HEK293 (cell line): ENCODE measurements at regions not wholly inside any gene's neighbourhood (a gene's known extent, or its start where the extent isn't known, plus 50 kb on each side); places are given as distances from the start of the nearest gene placed in this dataset.
A peak's percentile ranks its signal among the peaks of the same experiment; 100 is the strongest.

Experiments used
- CTCF ChIA-PET: fragments of 350-600 bp; formaldehyde crosslinking; extraction: SDS; loops from one replicate; lab custom pipeline; 2021; ENCODE audit warnings: antibody characterized with exemption; lab: Yijun Ruan, JAX
- POLR2A ChIA-PET: fragments of 300-600 bp; formaldehyde crosslinking; extraction: SDS; loops from one replicate; lab custom pipeline; 2020; ENCODE audit warnings: antibody characterized with exemption, inconsistent platforms; lab: Yijun Ruan, JAX
- H3K27ac ChIP-seq: fragments of 200-500 bp; sonication (Bioruptor generic); 2 replicates; pipeline ENCODE4 v1.5.1; 2014; ENCODE audit warnings: low read depth, low read length, control low read depth, inconsistent platforms; ENCODE audit errors: extremely low read depth
- H3K36me3 ChIP-seq, 2 experiments: fragments of 200-500 bp in 1 of 2; sonication (Bioruptor generic) in 1 of 2; 1 replicate in 1 of 2; 2 replicates in 1 of 2; pipeline ENCODE4 v1.5.1; 2014 to 2017; ENCODE audit warnings: inconsistent platforms in 2 of 2, low read length in 2 of 2; ENCODE audit not compliant: control insufficient read depth in 2 of 2, insufficient read depth in 1 of 2
- H3K4me1 ChIP-seq: fragments of 200-500 bp; sonication (Bioruptor generic); 2 replicates; pipeline ENCODE4 v1.5.1; 2014; ENCODE audit warnings: mild to moderate bottlenecking, low read length, inconsistent platforms; ENCODE audit not compliant: control insufficient read depth, insufficient read depth
- H3K4me3 ChIP-seq: 2 replicates; pipeline ENCODE4 v1.5.1; 2011; ENCODE audit warnings: low read depth, mild to moderate bottlenecking, control low read depth, low read length, moderate library complexity
- H3K9me3 ChIP-seq: fragments of 200-500 bp; sonication (Bioruptor generic); 2 replicates; pipeline ENCODE4 v1.5.1; 2014; ENCODE audit warnings: low read depth, low read length, inconsistent platforms; ENCODE audit not compliant: control insufficient read depth, insufficient read depth
- EGR2 ChIP-seq: fragments of 450-650 bp; formaldehyde crosslinking; IDR thresholded peaks from 2 replicates; pipeline ENCODE4 v1.5.1; 2016; ENCODE audit warnings: low read depth, missing biosample characterization, missing genetic modification characterization
- FEZF1 ChIP-seq: fragments of 450-650 bp; formaldehyde crosslinking; IDR thresholded peaks from 2 replicates; pipeline ENCODE4 v1.5.1; 2016; ENCODE audit warnings: missing biosample characterization, missing genetic modification characterization
- GLI4 ChIP-seq: fragments of 450-650 bp; formaldehyde crosslinking; IDR thresholded peaks from 2 replicates; pipeline ENCODE4 v1.5.1; 2016; ENCODE audit warnings: missing biosample characterization, missing genetic modification characterization
- OSR2 ChIP-seq: fragments of 450-650 bp; formaldehyde crosslinking; IDR thresholded peaks from 2 replicates; pipeline ENCODE4 v1.5.1; 2016; ENCODE audit warnings: missing biosample characterization, missing genetic modification characterization
- SETDB1 ChIP-seq: IDR thresholded peaks from one replicate; pipeline ENCODE4 v1.6.1; 2017; ENCODE audit warnings: mild to moderate bottlenecking, low read length, moderate library complexity, mixed read lengths; ENCODE audit not compliant: insufficient read length
- SP3 ChIP-seq: fragments of 450-650 bp; formaldehyde crosslinking; IDR thresholded peaks from 2 replicates; pipeline ENCODE4 v1.5.1; 2016; ENCODE audit warnings: missing biosample characterization, missing genetic modification characterization
- ZBTB17 ChIP-seq: fragments of 450-650 bp; formaldehyde crosslinking; IDR thresholded peaks from 2 replicates; pipeline ENCODE4 v1.5.1; 2016; ENCODE audit warnings: missing biosample characterization, missing genetic modification characterization
- ZFHX2 ChIP-seq: fragments of 450-650 bp; formaldehyde crosslinking; conservative IDR thresholded peaks from 2 replicates; pipeline ENCODE4 v1.5.1; 2016; ENCODE audit warnings: missing biosample characterization, missing genetic modification characterization
- ZIC2 ChIP-seq: fragments of 450-650 bp; formaldehyde crosslinking; IDR thresholded peaks from 2 replicates; pipeline ENCODE4 v1.5.1; 2016; ENCODE audit warnings: missing biosample characterization, missing genetic modification characterization
- ZNF132 ChIP-seq: fragments of 450-650 bp; formaldehyde crosslinking; IDR thresholded peaks from 2 replicates; pipeline ENCODE4 v1.5.1; 2017; ENCODE audit warnings: missing biosample characterization, missing genetic modification characterization, borderline replicate concordance
- ZNF174 ChIP-seq: fragments of 450-650 bp; formaldehyde crosslinking; IDR thresholded peaks from 2 replicates; pipeline ENCODE4 v1.5.0; 2017; ENCODE audit warnings: missing biosample characterization, mild to moderate bottlenecking, missing genetic modification characterization
- ZNF324 ChIP-seq: fragments of 450-650 bp; formaldehyde crosslinking; IDR thresholded peaks from 2 replicates; pipeline ENCODE4 v1.5.1; 2016; ENCODE audit warnings: missing biosample characterization, missing genetic modification characterization
- ZNF426 ChIP-seq: fragments of 450-650 bp; formaldehyde crosslinking; IDR thresholded peaks from 2 replicates; pipeline ENCODE4 v1.5.1; 2017; ENCODE audit warnings: missing biosample characterization, missing genetic modification characterization, mild to moderate bottlenecking, inconsistent platforms, moderate library complexity
- ZNF530 ChIP-seq: fragments of 450-650 bp; formaldehyde crosslinking; IDR thresholded peaks from 2 replicates; pipeline ENCODE4 v1.5.1; 2016; ENCODE audit warnings: low read depth, missing biosample characterization, missing genetic modification characterization
- ZNF544 ChIP-seq: fragments of 450-650 bp; formaldehyde crosslinking; IDR thresholded peaks from 2 replicates; pipeline ENCODE4 v1.5.0; 2017; ENCODE audit warnings: missing biosample characterization, missing genetic modification characterization
- ZNF548 ChIP-seq: fragments of 450-650 bp; formaldehyde crosslinking; IDR thresholded peaks from 2 replicates; pipeline ENCODE4 v1.5.1; 2016; ENCODE audit warnings: missing biosample characterization, missing genetic modification characterization
- ZNF558 ChIP-seq: fragments of 450-650 bp; formaldehyde crosslinking; IDR thresholded peaks from 2 replicates; pipeline ENCODE4 v1.5.1; 2016; ENCODE audit warnings: missing biosample characterization, missing genetic modification characterization
- ZNF571 ChIP-seq: fragments of 450-650 bp; formaldehyde crosslinking; IDR thresholded peaks from 2 replicates; pipeline ENCODE4 v1.5.0; 2017; ENCODE audit warnings: missing biosample characterization, missing genetic modification characterization
- ZNF596 ChIP-seq: fragments of 450-650 bp; IDR thresholded peaks from 2 replicates; pipeline ENCODE4 v1.5.0; 2018; ENCODE audit warnings: missing biosample characterization, mild to moderate bottlenecking, missing genetic modification characterization, moderate library complexity
- ZNF600 ChIP-seq: fragments of 450-650 bp; formaldehyde crosslinking; IDR thresholded peaks from 2 replicates; pipeline ENCODE4 v1.5.1; 2016; ENCODE audit warnings: missing biosample characterization, missing genetic modification characterization
- ZNF654 ChIP-seq: fragments of 450-650 bp; formaldehyde crosslinking; IDR thresholded peaks from 2 replicates; pipeline ENCODE4 v1.5.1; 2016; ENCODE audit warnings: low read depth, missing biosample characterization, missing genetic modification characterization
- ZNF837 ChIP-seq: fragments of 450-650 bp; formaldehyde crosslinking; IDR thresholded peaks from 2 replicates; pipeline ENCODE4 v1.5.1; 2016; ENCODE audit warnings: missing biosample characterization, missing genetic modification characterization
- TF ChIP-seq, protein P1 (sequence below): fragments of 450-650 bp; formaldehyde crosslinking; IDR thresholded peaks from 2 replicates; pipeline ENCODE4 v1.5.1; 2016; ENCODE audit warnings: missing biosample characterization, missing genetic modification characterization
- TF ChIP-seq, protein P2 (sequence below): fragments of 450-650 bp; formaldehyde crosslinking; IDR thresholded peaks from 2 replicates; pipeline ENCODE4 v1.5.1; 2017; ENCODE audit warnings: missing biosample characterization, missing genetic modification characterization
- TF ChIP-seq, protein P3 (sequence below): fragments of 450-650 bp; formaldehyde crosslinking; IDR thresholded peaks from 2 replicates; pipeline ENCODE4 v1.5.1; 2017; ENCODE audit warnings: missing biosample characterization, missing genetic modification characterization
- TF ChIP-seq, protein P4 (sequence below): fragments of 450-650 bp; formaldehyde crosslinking; IDR thresholded peaks from 2 replicates; pipeline ENCODE4 v1.5.1; 2016; ENCODE audit warnings: missing biosample characterization, missing genetic modification characterization

DNA sequence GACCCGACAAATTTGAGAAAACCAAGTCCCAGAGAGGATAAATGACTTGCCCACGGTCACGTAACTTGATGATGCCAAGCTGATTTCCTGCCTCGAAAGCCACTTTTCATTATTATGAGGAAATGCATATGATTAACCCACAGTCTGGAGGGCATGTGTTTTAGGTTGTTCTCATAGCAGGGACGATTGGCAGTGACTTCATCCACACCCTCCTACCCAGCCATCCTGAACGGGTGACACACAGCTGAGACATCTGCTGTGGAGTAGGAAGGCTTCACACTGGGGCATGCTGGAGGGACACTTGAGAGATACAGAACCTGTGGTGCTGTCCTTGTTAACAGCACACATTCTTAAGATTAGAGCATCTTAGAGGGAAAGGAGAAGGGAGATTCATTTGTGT is 65.4 kb upstream of the WDFY2 start:
- no peak overlapping the region for H3K4me3 ChIP-seq
- no peaks in the 10 kb centered on the region for H3K36me3 ChIP-seq
- POLR2A ChIA-PET: no interaction called here
- no peaks in the 10 kb centered on the region for H3K4me1 ChIP-seq
- TF ChIP-seq SP3: no peak
- TF ChIP-seq ZIC2 (tag by site-specific recombination): peak; percentile 58; the same call in 1 of the 2 replicates
- TF ChIP-seq, protein P1, sequence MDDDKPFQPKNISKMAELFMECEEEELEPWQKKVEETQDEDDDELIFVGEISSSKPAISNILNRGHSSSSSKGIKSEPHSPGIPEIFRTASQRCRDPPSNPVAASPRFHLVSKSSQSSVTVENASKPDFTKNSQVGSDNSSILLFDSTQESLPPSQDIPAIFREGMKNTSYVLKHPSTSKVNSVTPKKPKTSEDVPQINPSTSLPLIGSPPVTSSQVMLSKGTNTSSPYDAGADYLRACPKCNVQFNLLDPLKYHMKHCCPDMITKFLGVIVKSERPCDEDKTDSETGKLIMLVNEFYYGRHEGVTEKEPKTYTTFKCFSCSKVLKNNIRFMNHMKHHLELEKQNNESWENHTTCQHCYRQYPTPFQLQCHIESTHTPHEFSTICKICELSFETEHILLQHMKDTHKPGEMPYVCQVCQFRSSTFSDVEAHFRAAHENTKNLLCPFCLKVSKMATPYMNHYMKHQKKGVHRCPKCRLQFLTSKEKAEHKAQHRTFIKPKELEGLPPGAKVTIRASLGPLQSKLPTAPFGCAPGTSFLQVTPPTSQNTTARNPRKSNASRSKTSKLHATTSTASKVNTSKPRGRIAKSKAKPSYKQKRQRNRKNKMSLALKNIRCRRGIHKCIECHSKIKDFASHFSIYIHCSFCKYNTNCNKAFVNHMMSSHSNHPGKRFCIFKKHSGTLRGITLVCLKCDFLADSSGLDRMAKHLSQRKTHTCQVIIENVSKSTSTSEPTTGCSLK: no peak
- TF ChIP-seq, all 188 proteins: peak for 1
- Histone ChIP-seq H3K9me3 (no peaks in the 10 kb centered on the region), H3K27ac (no peak overlapping the region)
- CTCF ChIA-PET: interaction anchor here (0.7 kb wide), 1 partner anchor 98 kb away, joined by 3 read pairs; no protein-coding TSS in a partner anchor

DNA sequence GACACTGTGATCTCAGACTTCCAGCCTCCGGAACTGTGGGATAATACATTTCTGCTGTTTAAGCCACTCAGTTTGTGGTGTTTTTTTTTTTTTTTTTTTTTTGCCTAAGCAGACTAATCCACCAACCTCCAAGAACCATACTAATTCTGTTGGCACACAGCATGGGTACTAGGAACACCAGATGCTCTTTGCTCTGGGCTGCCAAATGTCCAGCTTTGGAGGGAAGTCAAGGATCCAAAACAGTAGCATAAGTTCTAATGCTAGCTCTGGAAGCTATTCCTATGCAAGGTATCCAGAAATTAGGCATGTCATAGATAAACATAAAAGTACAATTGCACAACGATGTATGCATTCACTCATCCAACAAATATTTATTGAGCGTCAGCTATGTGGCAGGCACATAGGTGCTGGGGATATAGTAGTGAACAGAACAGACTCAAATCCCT is 64.5 kb upstream of the WDFY2 start:
- Histone ChIP-seq H3K4me3 (no peak overlapping the region), H3K27ac (no peak overlapping the region), H3K36me3 (no peaks in the 10 kb centered on the region), H3K4me1 (no peaks in the 10 kb centered on the region), H3K9me3 (no peaks in the 10 kb centered on the region)
- CTCF ChIA-PET: no interaction called here
- POLR2A ChIA-PET: no interaction called here
- TF ChIP-seq, protein P2, sequence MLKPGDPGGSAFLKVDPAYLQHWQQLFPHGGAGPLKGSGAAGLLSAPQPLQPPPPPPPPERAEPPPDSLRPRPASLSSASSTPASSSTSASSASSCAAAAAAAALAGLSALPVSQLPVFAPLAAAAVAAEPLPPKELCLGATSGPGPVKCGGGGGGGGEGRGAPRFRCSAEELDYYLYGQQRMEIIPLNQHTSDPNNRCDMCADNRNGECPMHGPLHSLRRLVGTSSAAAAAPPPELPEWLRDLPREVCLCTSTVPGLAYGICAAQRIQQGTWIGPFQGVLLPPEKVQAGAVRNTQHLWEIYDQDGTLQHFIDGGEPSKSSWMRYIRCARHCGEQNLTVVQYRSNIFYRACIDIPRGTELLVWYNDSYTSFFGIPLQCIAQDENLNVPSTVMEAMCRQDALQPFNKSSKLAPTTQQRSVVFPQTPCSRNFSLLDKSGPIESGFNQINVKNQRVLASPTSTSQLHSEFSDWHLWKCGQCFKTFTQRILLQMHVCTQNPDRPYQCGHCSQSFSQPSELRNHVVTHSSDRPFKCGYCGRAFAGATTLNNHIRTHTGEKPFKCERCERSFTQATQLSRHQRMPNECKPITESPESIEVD (tag by site-specific recombination): no peak
- no peak for TF ChIP-seq GLI4 (tag by site-specific recombination)
- no peak for TF ChIP-seq ZNF324
- TF ChIP-seq ZNF530 (tag by site-specific recombination): no peak
- no peak for TF ChIP-seq ZNF558 (tag by site-specific recombination)
- TF ChIP-seq ZNF132 (tag by site-specific recombination): no peak
- TF ChIP-seq ZNF571 (tag by site-specific recombination): no peak

DNA sequence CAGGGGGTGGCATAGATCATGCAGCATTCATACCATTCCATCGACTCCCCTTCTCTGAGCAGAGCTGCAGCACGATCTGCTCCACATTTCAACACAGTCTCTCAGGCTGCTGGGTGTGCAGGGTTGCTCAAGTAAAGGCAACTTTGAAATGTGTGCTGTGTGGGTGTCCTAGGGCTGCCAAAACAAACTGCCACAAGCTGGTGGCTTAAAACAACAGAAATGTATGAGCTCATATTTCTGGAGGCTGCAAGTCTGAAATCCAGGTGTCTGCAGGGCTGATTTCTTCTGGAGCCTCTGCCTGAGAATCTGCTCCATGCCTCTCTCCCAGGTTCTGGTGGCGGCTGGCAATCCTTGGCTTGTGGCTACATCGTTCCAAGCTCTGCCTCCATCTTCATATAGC is 63.7 kb upstream of the WDFY2 start:
- Histone ChIP-seq H3K4me3 (no peak overlapping the region), H3K9me3 (no peaks in the 10 kb centered on the region), H3K27ac (no peak overlapping the region), H3K36me3 (no peaks in the 10 kb centered on the region), H3K4me1 (no peaks in the 10 kb centered on the region)
- ChIA-PET POLR2A (no interaction called here), CTCF (no interaction called here)
- TF ChIP-seq ZNF837 (tag by site-specific recombination) (no peak), ZFHX2 (tag by site-specific recombination) (peak; percentile 79), FEZF1 (tag by site-specific recombination) (peak; percentile 13; the same call in 1 of the 2 replicates), ZIC2 (tag by site-specific recombination) (no peak), ZNF654 (no peak), ZNF544 (no peak), ZNF174 (tag by site-specific recombination) (no peak), ZNF548 (tag by site-specific recombination) (peak; percentile 97), OSR2 (peak; percentile 60; the same call in 1 of the 2 replicates), ZNF600 (tag by site-specific recombination) (peak; percentile 26; the same call in 1 of the 2 replicates), ZBTB17 (peak; percentile 69), ZNF596 (tag by site-specific recombination) (no peak), ZNF426 (tag by site-specific recombination) (no peak), SETDB1 (peak; percentile 60), EGR2 (tag by site-specific recombination) (peak; percentile 72)
- TF ChIP-seq, protein P3, sequence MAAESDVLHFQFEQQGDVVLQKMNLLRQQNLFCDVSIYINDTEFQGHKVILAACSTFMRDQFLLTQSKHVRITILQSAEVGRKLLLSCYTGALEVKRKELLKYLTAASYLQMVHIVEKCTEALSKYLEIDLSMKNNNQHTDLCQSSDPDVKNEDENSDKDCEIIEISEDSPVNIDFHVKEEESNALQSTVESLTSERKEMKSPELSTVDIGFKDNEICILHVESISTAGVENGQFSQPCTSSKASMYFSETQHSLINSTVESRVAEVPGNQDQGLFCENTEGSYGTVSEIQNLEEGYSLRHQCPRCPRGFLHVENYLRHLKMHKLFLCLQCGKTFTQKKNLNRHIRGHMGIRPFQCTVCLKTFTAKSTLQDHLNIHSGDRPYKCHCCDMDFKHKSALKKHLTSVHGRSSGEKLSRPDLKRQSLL: peak; percentile 35; the same call in 1 of the 2 replicates
- TF ChIP-seq, protein P4, sequence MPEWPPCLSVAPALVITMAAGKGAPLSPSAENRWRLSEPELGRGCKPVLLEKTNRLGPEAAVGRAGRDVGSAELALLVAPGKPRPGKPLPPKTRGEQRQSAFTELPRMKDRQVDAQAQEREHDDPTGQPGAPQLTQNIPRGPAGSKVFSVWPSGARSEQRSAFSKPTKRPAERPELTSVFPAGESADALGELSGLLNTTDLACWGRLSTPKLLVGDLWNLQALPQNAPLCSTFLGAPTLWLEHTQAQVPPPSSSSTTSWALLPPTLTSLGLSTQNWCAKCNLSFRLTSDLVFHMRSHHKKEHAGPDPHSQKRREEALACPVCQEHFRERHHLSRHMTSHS (tag by site-specific recombination): no peak
